ENCODE measurements at regions not wholly inside any gene's neighbourhood (a gene's known extent, or its start where the extent isn't known, plus 50 kb on each side); places are given as distances from the start of the nearest gene placed in this dataset.

DNA sequence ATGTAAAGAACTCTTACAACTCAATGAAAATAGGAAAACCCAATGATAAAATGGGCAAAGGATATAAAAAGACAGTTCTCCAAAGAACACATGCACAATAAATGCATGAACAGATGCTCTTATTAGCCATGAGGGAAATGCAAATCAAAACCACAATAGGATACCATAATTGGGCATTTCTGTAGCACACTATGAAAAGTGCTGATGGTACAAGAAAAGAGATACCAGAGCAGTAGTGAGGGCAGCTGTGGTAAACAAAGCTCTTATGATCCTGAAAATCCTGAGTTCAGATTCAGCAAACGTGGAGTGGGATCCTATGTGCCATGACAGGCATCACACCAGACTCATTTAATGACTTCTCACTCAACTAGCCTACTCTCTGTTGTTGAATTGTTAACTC is 96.7 kb upstream of the SLC25A13 start:
- H3K79me2 ChIP-seq (ENCODE audit: insufficient read depth, low read length) = no peaks in the 10 kb centered on the region
- H4K20me1 ChIP-seq (ENCODE audit: insufficient read depth) = no peaks in the 10 kb centered on the region
- TF ChIP-seq POLR2AphosphoS5 (IDR thresholded peaks at IDR 0.05; ENCODE audit: low read depth, low read length) (no peak), RAD21 (IDR thresholded peaks at IDR 0.05; ENCODE audit: low read depth) (no peak), YY1 (IDR thresholded peaks at IDR 0.05; ENCODE audit: extremely low read depth, insufficient replicate concordance, low read depth, low read length) (no peak), ELF1 (IDR thresholded peaks at IDR 0.05; ENCODE audit: borderline replicate concordance, low read depth) (no peak), EZH2phosphoT487 (IDR thresholded peaks at IDR 0.05; ENCODE audit: borderline replicate concordance) (no peak), ZFX (IDR thresholded peaks at IDR 0.05) (no peak), CEBPB (IDR thresholded peaks at IDR 0.05; ENCODE audit: low read depth) (no peak), EGR1 (IDR thresholded peaks at IDR 0.05; ENCODE audit: low read depth) (no peak)
- TF ChIP-seq, protein P1, sequence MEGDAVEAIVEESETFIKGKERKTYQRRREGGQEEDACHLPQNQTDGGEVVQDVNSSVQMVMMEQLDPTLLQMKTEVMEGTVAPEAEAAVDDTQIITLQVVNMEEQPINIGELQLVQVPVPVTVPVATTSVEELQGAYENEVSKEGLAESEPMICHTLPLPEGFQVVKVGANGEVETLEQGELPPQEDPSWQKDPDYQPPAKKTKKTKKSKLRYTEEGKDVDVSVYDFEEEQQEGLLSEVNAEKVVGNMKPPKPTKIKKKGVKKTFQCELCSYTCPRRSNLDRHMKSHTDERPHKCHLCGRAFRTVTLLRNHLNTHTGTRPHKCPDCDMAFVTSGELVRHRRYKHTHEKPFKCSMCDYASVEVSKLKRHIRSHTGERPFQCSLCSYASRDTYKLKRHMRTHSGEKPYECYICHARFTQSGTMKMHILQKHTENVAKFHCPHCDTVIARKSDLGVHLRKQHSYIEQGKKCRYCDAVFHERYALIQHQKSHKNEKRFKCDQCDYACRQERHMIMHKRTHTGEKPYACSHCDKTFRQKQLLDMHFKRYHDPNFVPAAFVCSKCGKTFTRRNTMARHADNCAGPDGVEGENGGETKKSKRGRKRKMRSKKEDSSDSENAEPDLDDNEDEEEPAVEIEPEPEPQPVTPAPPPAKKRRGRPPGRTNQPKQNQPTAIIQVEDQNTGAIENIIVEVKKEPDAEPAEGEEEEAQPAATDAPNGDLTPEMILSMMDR (IDR thresholded peaks at IDR 0.05 in 2 of 3, conservative IDR thresholded peaks at IDR 0.05 in 1 of 3; ENCODE audit: borderline replicate concordance in 1 of 3, insufficient read depth in 1 of 3, low read depth in 2 of 3, low read length in 2 of 3) = no peak
- TF ChIP-seq, protein P2, sequence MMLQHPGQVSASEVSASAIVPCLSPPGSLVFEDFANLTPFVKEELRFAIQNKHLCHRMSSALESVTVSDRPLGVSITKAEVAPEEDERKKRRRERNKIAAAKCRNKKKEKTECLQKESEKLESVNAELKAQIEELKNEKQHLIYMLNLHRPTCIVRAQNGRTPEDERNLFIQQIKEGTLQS (IDR thresholded peaks at IDR 0.05) = no peak
- TF ChIP-seq, protein P3, sequence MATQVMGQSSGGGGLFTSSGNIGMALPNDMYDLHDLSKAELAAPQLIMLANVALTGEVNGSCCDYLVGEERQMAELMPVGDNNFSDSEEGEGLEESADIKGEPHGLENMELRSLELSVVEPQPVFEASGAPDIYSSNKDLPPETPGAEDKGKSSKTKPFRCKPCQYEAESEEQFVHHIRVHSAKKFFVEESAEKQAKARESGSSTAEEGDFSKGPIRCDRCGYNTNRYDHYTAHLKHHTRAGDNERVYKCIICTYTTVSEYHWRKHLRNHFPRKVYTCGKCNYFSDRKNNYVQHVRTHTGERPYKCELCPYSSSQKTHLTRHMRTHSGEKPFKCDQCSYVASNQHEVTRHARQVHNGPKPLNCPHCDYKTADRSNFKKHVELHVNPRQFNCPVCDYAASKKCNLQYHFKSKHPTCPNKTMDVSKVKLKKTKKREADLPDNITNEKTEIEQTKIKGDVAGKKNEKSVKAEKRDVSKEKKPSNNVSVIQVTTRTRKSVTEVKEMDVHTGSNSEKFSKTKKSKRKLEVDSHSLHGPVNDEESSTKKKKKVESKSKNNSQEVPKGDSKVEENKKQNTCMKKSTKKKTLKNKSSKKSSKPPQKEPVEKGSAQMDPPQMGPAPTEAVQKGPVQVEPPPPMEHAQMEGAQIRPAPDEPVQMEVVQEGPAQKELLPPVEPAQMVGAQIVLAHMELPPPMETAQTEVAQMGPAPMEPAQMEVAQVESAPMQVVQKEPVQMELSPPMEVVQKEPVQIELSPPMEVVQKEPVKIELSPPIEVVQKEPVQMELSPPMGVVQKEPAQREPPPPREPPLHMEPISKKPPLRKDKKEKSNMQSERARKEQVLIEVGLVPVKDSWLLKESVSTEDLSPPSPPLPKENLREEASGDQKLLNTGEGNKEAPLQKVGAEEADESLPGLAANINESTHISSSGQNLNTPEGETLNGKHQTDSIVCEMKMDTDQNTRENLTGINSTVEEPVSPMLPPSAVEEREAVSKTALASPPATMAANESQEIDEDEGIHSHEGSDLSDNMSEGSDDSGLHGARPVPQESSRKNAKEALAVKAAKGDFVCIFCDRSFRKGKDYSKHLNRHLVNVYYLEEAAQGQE (IDR thresholded peaks at IDR 0.05; ENCODE audit: low read depth) = no peak
- intact Hi-C loops (cut with micrococcal nuclease) = loop anchor here (5.0 kb wide), 1 partner anchor 501 kb away; no protein-coding TSS in a partner anchor
- no peaks in the 10 kb centered on the region for H3K9me2 ChIP-seq (ENCODE audit: insufficient read depth)
- H3K27ac ChIP-seq (ENCODE audit: low read depth, low read length) = no peak overlapping the region
- POLR2A ChIA-PET = no interaction called here
- no peaks in the 10 kb centered on the region for H3K9me3 ChIP-seq (ENCODE audit: control insufficient read depth in 1 of 2, insufficient read depth in 1 of 2, low read depth in 1 of 2, low read length in 2 of 2)
- ATAC-seq (no peak), DNase-seq (ENCODE audit: low read depth, low spot score) (no peak)
- H3K9ac ChIP-seq (ENCODE audit: low read length) = no peak overlapping the region
- H3K4me2 ChIP-seq (ENCODE audit: low read length) = no peak overlapping the region
- peaks cover 47% of the 10 kb centered on the region for H3K27me3 ChIP-seq (ENCODE audit: insufficient read depth, low read length)
- no peaks in the 10 kb centered on the region for H3K4me1 ChIP-seq (ENCODE audit: control insufficient read depth in 1 of 2, insufficient read depth in 2 of 2, low read length in 2 of 2)
- no peak overlapping the region for H2AFZ ChIP-seq (ENCODE audit: low read depth, low read length, poor library complexity, severe bottlenecking)
- no peak overlapping the region for H3K4me3 ChIP-seq (replicated peaks in 1 of 2; ENCODE audit: low read depth in 1 of 2, low read length in 2 of 2)
- RAD21 ChIA-PET (ENCODE audit: low non-redundant PET in 1 of 2, low total read pairs in 2 of 2, uncharacterized antibody in 2 of 2, unreplicated experiment in 2 of 2) = no interaction called here
- no TSS peak for BruUV-seq (replicated peaks)
- CTCF ChIA-PET = no interaction called here
- H3K36me3 ChIP-seq (ENCODE audit: control insufficient read depth in 1 of 2, insufficient read depth in 2 of 2, low read length in 2 of 2) = no peaks in the 10 kb centered on the region

Data from HCT116 (cell line).